PC-3 (cell line): ENCODE measurements at regions not wholly inside any gene's neighbourhood (a gene's known extent, or its start where the extent isn't known, plus 50 kb on each side); places are given as distances from the start of the nearest gene placed in this dataset.

Experiments
- ATAC-seq: fragments of 200-7000 bp; cut with Tn5 transposase; 2 replicates; pipeline ENCODE4 v1.9.1; 2020; ENCODE audit warnings: mild to moderate bottlenecking, moderate library complexity
- BruUV-seq: library from RNA; stranded (reverse); fragments of 400-500 nt; replicated peaks from 2 replicates; lab custom pipeline; 2021; lab: Mats Ljungman, UMichigan
- CTCF ChIA-PET: fragments of 300-600 bp; sonication (Branson Sonifier 250); formaldehyde crosslinking; loops from one replicate; lab custom pipeline; 2022; ENCODE audit warnings: antibody characterized with exemption; lab: Charles Lee
- POLR2A ChIA-PET: fragments of 300-600 bp; sonication (Branson Sonifier 250); formaldehyde crosslinking; loops from one replicate; lab custom pipeline; 2022; ENCODE audit warnings: antibody characterized with exemption; ENCODE audit not compliant: unreplicated experiment; lab: Charles Lee
- DNase-seq: peaks from one replicate; pipeline ENCODE4 v3.0.0-alpha.2; 2015
- H2AFZ ChIP-seq: fragments of 300-600 bp; sonication (generic); 2 replicates; pipeline ENCODE4 v1.6.0; 2016; ENCODE audit warnings: antibody characterized with exemption, low read length
- H3F3A ChIP-seq: fragments of 300-600 bp; sonication (generic); one replicate; pipeline ENCODE4 v1.6.0; 2017; ENCODE audit warnings: antibody characterized with exemption, low read length, control low read depth, mild to moderate bottlenecking; ENCODE audit not compliant: unreplicated experiment
- H3K27ac ChIP-seq: fragments of 300-600 bp; sonication (generic); 2 replicates; pipeline ENCODE4 v1.5.1; 2016; ENCODE audit warnings: mild to moderate bottlenecking, low read length
- H3K27me3 ChIP-seq: fragments of 300-600 bp; sonication (generic); 2 replicates; pipeline ENCODE4 v1.6.1; 2016; ENCODE audit warnings: low read length, mixed read lengths
- H3K36me3 ChIP-seq: fragments of 300-600 bp; sonication (generic); 2 replicates; pipeline ENCODE4 v1.6.1; 2016; ENCODE audit warnings: low read depth, mixed run types, low read length, mixed read lengths
- H3K4me1 ChIP-seq: fragments of 300-600 bp; sonication (generic); 2 replicates; pipeline ENCODE4 v1.5.1; 2016; ENCODE audit warnings: low read length; ENCODE audit not compliant: insufficient read depth
- H3K4me2 ChIP-seq: fragments of 300-600 bp; sonication (generic); 2 replicates; pipeline ENCODE4 v1.6.0; 2016; ENCODE audit warnings: low read length
- H3K4me3 ChIP-seq: fragments of 300-600 bp; sonication (generic); 2 replicates; pipeline ENCODE4 v1.5.1; 2016; ENCODE audit warnings: mild to moderate bottlenecking, low read length, mixed read lengths
- H3K79me2 ChIP-seq: fragments of 300-600 bp; sonication (generic); 2 replicates; pipeline ENCODE4 v1.6.1; 2017; ENCODE audit warnings: low read length, mixed read lengths
- H3K9ac ChIP-seq: fragments of 300-600 bp; sonication (generic); 2 replicates; pipeline ENCODE4 v1.6.0; 2016; ENCODE audit warnings: mild to moderate bottlenecking, low read length
- H3K9me2 ChIP-seq: fragments of 300-600 bp; sonication (generic); replicated peaks from 2 replicates; pipeline ENCODE4 v1.6.1; 2016; ENCODE audit warnings: mixed run types, low read length, mixed read lengths
- H3K9me3 ChIP-seq: fragments of 300-600 bp; sonication (generic); 2 replicates; pipeline ENCODE4 v1.6.1; 2016; ENCODE audit warnings: low read length, mixed read lengths
- H4K20me1 ChIP-seq: fragments of 300-600 bp; sonication (generic); 2 replicates; pipeline ENCODE4 v1.6.1; 2016; ENCODE audit warnings: low read length, mixed read lengths
- EZH2 ChIP-seq: fragments of 300-600 bp; sonication (generic); IDR thresholded peaks from one replicate; pipeline ENCODE4 v1.6.1; 2017; ENCODE audit warnings: antibody characterized with exemption, mild to moderate bottlenecking, low read length; ENCODE audit not compliant: unreplicated experiment
- EZH2phosphoT487 ChIP-seq: fragments of 300-600 bp; sonication (generic); IDR thresholded peaks from 2 replicates; pipeline ENCODE4 v1.6.1; 2018; ENCODE audit warnings: mild to moderate bottlenecking, antibody characterized with exemption, low read length, borderline replicate concordance
- intact Hi-C: fragments of 100-400 bp; cut with micrococcal nuclease; formaldehyde crosslinking; loops from 2 replicates; pipeline ENCODE4 v1.9.0; 2023
- TF ChIP-seq, protein P1 (sequence below): fragments of 300-600 bp; sonication (generic); conservative IDR thresholded peaks from 2 replicates; pipeline ENCODE4 v1.5.1; 2017; ENCODE audit warnings: antibody characterized with exemption, low read depth, mild to moderate bottlenecking, low read length

DNA sequence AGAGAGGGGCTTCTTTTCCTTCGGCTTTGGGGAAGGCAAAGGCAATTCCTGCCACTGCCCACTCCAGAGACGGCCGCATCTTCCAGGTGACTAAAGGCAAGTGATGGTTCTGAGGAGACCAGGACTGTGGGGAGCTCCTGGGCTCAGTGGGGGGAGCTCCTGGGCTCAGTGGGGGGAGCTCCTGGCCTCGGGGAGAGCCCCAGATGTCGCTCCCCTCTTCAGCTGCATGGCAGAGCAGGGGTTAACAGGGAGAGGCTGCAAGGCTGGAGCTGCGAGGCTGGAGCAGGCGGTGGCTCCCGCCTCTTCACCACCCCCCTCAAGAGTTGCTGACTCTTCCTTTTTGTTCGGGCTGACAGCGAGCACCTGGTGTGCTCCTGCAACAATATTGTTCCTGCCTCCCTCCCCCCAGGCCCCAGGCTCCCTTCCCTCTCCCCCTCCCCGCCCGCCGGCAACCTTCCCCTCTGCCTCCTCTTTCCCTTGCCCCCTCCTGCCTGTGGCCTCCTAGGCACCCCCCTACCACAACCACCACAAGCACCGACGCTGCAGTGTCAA lies 56.3 kb upstream of the LBX1 start:
- Histone ChIP-seq H3K27me3 (no peaks in the 10 kb centered on the region), H3F3A (no peaks in the 10 kb centered on the region), H3K4me3 (no peak overlapping the region), H3K36me3 (no peaks in the 10 kb centered on the region), H3K27ac (no peak overlapping the region), H3K9me2 (no peaks in the 10 kb centered on the region), H3K4me1 (peaks cover 2% of the 10 kb centered on the region; the same call in 1 of the 2 replicates), H4K20me1 (no peaks in the 10 kb centered on the region), H2AFZ (no peak overlapping the region), H3K79me2 (no peaks in the 10 kb centered on the region), H3K9ac (no peak overlapping the region), H3K9me3 (no peaks in the 10 kb centered on the region), H3K4me2 (no peak overlapping the region)
- ChIA-PET POLR2A (no interaction called here), CTCF (no interaction called here)
- TF ChIP-seq, protein P1, sequence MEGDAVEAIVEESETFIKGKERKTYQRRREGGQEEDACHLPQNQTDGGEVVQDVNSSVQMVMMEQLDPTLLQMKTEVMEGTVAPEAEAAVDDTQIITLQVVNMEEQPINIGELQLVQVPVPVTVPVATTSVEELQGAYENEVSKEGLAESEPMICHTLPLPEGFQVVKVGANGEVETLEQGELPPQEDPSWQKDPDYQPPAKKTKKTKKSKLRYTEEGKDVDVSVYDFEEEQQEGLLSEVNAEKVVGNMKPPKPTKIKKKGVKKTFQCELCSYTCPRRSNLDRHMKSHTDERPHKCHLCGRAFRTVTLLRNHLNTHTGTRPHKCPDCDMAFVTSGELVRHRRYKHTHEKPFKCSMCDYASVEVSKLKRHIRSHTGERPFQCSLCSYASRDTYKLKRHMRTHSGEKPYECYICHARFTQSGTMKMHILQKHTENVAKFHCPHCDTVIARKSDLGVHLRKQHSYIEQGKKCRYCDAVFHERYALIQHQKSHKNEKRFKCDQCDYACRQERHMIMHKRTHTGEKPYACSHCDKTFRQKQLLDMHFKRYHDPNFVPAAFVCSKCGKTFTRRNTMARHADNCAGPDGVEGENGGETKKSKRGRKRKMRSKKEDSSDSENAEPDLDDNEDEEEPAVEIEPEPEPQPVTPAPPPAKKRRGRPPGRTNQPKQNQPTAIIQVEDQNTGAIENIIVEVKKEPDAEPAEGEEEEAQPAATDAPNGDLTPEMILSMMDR: no peak
- TF ChIP-seq EZH2phosphoT487 (no peak), EZH2 (no peak)
- no TSS peak for BruUV-seq
- intact Hi-C loops: no loop called here
- ATAC-seq: no peak
- DNase-seq: no peak

DNA sequence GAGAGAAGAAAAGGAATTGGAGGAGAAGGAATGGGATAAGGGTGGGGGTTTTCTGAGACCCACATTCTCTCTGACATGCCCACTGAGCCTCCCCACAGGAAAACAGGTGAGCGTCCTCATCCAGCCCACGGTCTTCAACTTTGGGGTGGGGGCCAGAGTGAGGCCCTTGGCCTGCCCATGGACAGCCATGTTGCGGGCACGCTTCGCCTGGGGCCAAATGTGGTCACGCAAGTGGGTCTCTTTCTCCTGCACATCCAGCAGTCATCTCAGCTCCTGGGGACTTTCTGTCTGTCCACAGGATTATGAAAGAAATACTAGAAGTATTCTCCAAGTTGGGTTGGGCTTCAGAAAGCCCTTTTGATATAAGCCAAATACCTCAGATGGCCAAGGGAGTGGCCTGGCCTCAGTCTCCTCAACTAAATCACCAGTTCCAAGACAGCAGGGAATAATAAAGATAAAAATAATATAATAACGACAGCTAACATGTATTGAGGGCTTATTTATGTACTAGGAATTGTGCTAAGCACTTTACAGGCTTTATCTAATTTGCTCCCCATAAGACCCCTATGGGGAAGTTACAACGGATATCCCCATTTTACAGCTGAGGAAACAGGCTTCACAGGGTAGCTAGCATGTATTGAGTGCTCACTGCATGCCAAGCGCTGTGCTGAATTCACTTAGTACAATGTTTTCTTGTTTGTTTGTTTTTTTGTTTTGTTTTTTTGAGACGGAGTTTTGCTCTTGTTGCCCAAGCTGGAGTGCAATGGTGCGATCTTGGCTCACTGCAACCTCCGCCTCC lies 57.2 kb upstream of the LBX1 start:
- CTCF ChIA-PET: no interaction called here
- no peak for TF ChIP-seq EZH2phosphoT487
- TF ChIP-seq EZH2: no peak
- TF ChIP-seq, protein P1: no peak
- Histone ChIP-seq H3K79me2 (no peaks in the 10 kb centered on the region), H3K27ac (no peak overlapping the region), H3K4me2 (no peak overlapping the region), H4K20me1 (no peaks in the 10 kb centered on the region), H3K27me3 (no peaks in the 10 kb centered on the region), H3K9me3 (no peaks in the 10 kb centered on the region), H3F3A (no peaks in the 10 kb centered on the region), H3K9me2 (no peaks in the 10 kb centered on the region), H2AFZ (no peak overlapping the region), H3K9ac (no peak overlapping the region), H3K4me3 (no peak overlapping the region), H3K4me1 (no peaks in the 10 kb centered on the region), H3K36me3 (no peaks in the 10 kb centered on the region)
- BruUV-seq: no TSS peak
- ATAC-seq: no peak
- POLR2A ChIA-PET: no interaction called here
- DNase-seq: no peak
- intact Hi-C loops: no loop called here
